Panc1 (cell line): ENCODE measurements at regions not wholly inside any gene's neighbourhood (a gene's known extent, or its start where the extent isn't known, plus 50 kb on each side); places are given as distances from the start of the nearest gene placed in this dataset.

Source experiments
- POLR2AphosphoS5 ChIP-seq: IDR thresholded peaks from 2 replicates; pipeline ENCODE4 v1.6.1; 2012; ENCODE audit warnings: mild to moderate bottlenecking, low read depth, low read length, moderate library complexity
- SIN3A ChIP-seq: IDR thresholded peaks from 2 replicates; pipeline ENCODE4 v1.6.1; 2012; ENCODE audit warnings: low read depth, mild to moderate bottlenecking, low read length, moderate library complexity, borderline replicate concordance; ENCODE audit not compliant: insufficient read depth
- TF ChIP-seq, protein P1 (sequence below): fragments of 450-650 bp; IDR thresholded peaks from 2 replicates; pipeline ENCODE4 v1.5.1; 2017; ENCODE audit warnings: mild to moderate bottlenecking
- TF ChIP-seq, protein P2 (sequence below), 2 experiments: IDR thresholded peaks; 2 replicates each; pipeline ENCODE4 v1.6.1; 2011 to 2012; ENCODE audit warnings: low read depth in 2 of 2, control low read depth in 1 of 2, low read length in 1 of 2, mild to moderate bottlenecking in 1 of 2, moderate library complexity in 1 of 2; ENCODE audit not compliant: insufficient read depth in 1 of 2

DNA sequence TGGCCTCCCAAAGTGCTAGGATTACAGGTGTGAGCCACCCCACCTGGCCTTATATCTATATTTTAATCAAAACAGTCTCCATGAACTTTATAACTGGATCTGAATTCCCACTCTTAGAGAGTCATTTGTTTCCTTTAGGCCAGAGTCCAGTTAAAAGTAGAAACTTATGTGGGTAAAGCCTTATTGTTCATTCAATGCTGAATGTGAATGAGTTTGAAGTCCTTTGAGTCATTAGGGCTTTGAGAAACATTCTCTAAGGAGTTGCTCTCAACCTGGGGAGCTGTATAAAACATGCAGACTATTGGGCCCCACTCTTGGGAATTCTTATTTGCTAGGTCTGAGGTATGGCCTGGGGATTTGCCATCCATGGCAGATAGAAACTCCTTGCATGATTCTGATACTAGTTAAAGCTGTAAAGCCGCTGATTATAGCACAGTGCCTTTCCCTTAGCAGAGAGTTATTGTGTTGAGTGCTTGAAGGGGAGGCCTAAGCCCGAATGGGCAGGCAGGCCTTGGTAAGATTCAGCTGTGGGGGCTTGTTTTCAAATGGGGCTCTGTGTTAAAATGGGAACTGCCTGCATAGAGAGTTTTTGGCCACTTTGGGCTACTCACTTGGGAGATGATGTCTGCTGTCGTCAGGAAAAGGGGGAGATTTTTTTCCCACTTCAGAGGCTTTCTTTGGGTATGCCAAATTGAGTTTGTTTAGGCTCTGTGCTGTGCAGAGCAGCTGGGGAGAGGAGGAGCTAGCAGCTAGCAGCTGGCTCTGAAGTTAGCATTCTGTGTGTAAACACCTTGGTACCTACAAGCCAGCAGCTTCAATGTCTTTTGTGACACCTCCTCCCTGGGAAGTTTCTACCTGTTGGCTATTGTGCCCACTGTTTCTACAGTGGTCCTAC, 117.5 kb downstream of the DACT1 start:
- TF ChIP-seq, protein P1, sequence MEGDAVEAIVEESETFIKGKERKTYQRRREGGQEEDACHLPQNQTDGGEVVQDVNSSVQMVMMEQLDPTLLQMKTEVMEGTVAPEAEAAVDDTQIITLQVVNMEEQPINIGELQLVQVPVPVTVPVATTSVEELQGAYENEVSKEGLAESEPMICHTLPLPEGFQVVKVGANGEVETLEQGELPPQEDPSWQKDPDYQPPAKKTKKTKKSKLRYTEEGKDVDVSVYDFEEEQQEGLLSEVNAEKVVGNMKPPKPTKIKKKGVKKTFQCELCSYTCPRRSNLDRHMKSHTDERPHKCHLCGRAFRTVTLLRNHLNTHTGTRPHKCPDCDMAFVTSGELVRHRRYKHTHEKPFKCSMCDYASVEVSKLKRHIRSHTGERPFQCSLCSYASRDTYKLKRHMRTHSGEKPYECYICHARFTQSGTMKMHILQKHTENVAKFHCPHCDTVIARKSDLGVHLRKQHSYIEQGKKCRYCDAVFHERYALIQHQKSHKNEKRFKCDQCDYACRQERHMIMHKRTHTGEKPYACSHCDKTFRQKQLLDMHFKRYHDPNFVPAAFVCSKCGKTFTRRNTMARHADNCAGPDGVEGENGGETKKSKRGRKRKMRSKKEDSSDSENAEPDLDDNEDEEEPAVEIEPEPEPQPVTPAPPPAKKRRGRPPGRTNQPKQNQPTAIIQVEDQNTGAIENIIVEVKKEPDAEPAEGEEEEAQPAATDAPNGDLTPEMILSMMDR: no peak
- TF ChIP-seq, protein P2, sequence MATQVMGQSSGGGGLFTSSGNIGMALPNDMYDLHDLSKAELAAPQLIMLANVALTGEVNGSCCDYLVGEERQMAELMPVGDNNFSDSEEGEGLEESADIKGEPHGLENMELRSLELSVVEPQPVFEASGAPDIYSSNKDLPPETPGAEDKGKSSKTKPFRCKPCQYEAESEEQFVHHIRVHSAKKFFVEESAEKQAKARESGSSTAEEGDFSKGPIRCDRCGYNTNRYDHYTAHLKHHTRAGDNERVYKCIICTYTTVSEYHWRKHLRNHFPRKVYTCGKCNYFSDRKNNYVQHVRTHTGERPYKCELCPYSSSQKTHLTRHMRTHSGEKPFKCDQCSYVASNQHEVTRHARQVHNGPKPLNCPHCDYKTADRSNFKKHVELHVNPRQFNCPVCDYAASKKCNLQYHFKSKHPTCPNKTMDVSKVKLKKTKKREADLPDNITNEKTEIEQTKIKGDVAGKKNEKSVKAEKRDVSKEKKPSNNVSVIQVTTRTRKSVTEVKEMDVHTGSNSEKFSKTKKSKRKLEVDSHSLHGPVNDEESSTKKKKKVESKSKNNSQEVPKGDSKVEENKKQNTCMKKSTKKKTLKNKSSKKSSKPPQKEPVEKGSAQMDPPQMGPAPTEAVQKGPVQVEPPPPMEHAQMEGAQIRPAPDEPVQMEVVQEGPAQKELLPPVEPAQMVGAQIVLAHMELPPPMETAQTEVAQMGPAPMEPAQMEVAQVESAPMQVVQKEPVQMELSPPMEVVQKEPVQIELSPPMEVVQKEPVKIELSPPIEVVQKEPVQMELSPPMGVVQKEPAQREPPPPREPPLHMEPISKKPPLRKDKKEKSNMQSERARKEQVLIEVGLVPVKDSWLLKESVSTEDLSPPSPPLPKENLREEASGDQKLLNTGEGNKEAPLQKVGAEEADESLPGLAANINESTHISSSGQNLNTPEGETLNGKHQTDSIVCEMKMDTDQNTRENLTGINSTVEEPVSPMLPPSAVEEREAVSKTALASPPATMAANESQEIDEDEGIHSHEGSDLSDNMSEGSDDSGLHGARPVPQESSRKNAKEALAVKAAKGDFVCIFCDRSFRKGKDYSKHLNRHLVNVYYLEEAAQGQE (IDR thresholded peaks at IDR 0.05; ENCODE audit: insufficient read depth in 1 of 2, low read depth in 2 of 2, low read length in 1 of 2): no peak
- no peak for TF ChIP-seq POLR2AphosphoS5
- no peak for TF ChIP-seq SIN3A
